Sigmoid colon (tissue), 6 donors: ENCODE measurements at regions not wholly inside any gene's neighbourhood (a gene's known extent, or its start where the extent isn't known, plus 50 kb on each side); places are given as distances from the start of the nearest gene placed in this dataset.

Source experiments
- DNase-seq: peaks from one replicate; pipeline ENCODE4 v3.0.0-alpha.2; 2019
- H3K27ac ChIP-seq, 4 donors: fragments of 200-600 bp; sonication (generic); one replicate each; pipeline ENCODE4 v1.5.1; 2016 to 2019; ENCODE audit warnings: mild to moderate bottlenecking in 1 of 4
- H3K27me3 ChIP-seq, 3 donors: fragments of 200-600 bp; sonication (generic); one replicate each; pipeline ENCODE4 v1.5.1; 2019; ENCODE audit warnings: mild to moderate bottlenecking in 1 of 3
- H3K36me3 ChIP-seq, 4 donors: fragments of 200-600 bp; sonication (generic); one replicate each; pipeline ENCODE4 v1.5.1; 2016 to 2019
- H3K4me1 ChIP-seq, 4 donors: fragments of 200-600 bp; sonication (generic); one replicate each; pipeline ENCODE4 v1.5.1; 2017 to 2019
- H3K4me3 ChIP-seq, 4 donors: fragments of 200-600 bp; sonication (generic); one replicate each; pipeline ENCODE4 v1.5.1; 2017 to 2019; ENCODE audit warnings: mild to moderate bottlenecking in 2 of 4, moderate library complexity in 1 of 4
- H3K9me3 ChIP-seq, 4 donors: fragments of 200-600 bp in 3 of 4; sonication (generic) in 3 of 4; one replicate each; pipeline versions ENCODE4 v1.5.1 to v1.6.1; 2013 to 2019
- EP300 ChIP-seq, 4 donors: sonication (generic); formaldehyde crosslinking; IDR thresholded peaks; one replicate each; pipeline ENCODE4 v1.6.1; 2017; ENCODE audit warnings: antibody characterized with exemption in 4 of 4
- POLR2A ChIP-seq, 2 donors: fragments of 450-650 bp; IDR thresholded peaks; one replicate each; pipeline ENCODE4 v1.6.1; 2016; ENCODE audit warnings: antibody characterized with exemption in 2 of 2, mild to moderate bottlenecking in 2 of 2, moderate library complexity in 2 of 2
- POLR2AphosphoS5 ChIP-seq, 4 donors: sonication (generic); formaldehyde crosslinking; IDR thresholded peaks; one replicate each; pipeline ENCODE4 v1.6.1; 2017; ENCODE audit warnings: antibody characterized with exemption in 4 of 4
- WGBS, 2 donors: extraction: QIAGEN DNeasy Blood & Tissue Kit; methylation state at CpG; one replicate each; pipeline ENCODE4 v1.1.7; 2013; 5-methylcytosine and 5-hydroxymethylcytosine counted together
- intact Hi-C: fragments of 100-400 bp; cut with DNase I; formaldehyde crosslinking; loops from one replicate; pipeline ENCODE4 v1.15.1; 2023
- TF ChIP-seq, protein P1 (sequence below), 4 experiments: fragments of 450-650 bp in 3 of 4; fragments of 200-600 bp in 1 of 4; IDR thresholded peaks; one replicate each; pipeline ENCODE4 v1.5.1; 2016 to 2019; ENCODE audit warnings: antibody characterized with exemption in 4 of 4, mild to moderate bottlenecking in 3 of 4, moderate library complexity in 2 of 4
- donor health status: healthy with polysubstance abuse.
- donor health status: healthy.

DNA sequence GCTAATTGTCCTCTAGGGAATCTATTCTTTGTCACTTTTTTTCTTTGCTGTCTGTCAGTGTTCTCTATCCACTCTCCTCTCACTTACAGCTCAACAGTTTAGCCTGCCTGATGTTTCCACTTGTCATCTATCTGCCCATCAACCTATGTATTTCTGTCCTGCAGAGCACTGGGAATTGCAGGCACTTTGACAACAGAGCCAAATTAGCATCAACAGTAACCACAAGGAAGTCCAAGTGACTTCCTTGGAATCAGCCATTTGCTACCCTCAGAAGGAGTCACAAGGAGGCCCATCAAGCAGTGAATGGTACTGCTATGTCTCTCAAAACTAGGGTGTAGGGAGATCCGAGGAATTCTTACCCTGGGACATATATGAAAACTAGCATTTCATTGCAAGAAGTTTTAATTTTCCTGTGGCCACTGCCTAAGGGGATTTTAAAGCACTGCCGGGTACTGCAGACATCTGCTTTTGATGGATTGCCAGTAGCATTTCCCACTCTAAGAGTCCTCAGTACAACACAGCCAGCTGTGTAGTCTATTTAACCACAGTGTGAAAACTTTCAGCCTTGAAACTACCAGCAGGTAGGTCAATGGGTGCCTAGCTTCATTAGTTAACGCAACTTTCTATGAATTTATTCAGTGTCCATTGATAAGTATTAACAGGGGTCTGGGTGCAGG, 898.8 kb downstream of the NTRK3 start:
- no peak for DNase-seq
- intact Hi-C loops, result no loop called here
- no peaks in the 10 kb centered on the region for H3K9me3 ChIP-seq
- no peaks in the 10 kb centered on the region for H3K36me3 ChIP-seq
- H3K27ac ChIP-seq, result no peak overlapping the region
- no peaks in the 10 kb centered on the region for H3K4me1 ChIP-seq
- no peaks in the 10 kb centered on the region for H3K27me3 ChIP-seq
- no peak overlapping the region for H3K4me3 ChIP-seq
- 47 to 60% methylated on average over 3 of the region's 3 CpGs for WGBS, 2 donors
- TF ChIP-seq EP300 (IDR thresholded peaks at IDR 0.05) (no peak), POLR2AphosphoS5 (IDR thresholded peaks at IDR 0.05) (no peak), POLR2A (IDR thresholded peaks at IDR 0.05) (no peak)
- TF ChIP-seq, protein P1, sequence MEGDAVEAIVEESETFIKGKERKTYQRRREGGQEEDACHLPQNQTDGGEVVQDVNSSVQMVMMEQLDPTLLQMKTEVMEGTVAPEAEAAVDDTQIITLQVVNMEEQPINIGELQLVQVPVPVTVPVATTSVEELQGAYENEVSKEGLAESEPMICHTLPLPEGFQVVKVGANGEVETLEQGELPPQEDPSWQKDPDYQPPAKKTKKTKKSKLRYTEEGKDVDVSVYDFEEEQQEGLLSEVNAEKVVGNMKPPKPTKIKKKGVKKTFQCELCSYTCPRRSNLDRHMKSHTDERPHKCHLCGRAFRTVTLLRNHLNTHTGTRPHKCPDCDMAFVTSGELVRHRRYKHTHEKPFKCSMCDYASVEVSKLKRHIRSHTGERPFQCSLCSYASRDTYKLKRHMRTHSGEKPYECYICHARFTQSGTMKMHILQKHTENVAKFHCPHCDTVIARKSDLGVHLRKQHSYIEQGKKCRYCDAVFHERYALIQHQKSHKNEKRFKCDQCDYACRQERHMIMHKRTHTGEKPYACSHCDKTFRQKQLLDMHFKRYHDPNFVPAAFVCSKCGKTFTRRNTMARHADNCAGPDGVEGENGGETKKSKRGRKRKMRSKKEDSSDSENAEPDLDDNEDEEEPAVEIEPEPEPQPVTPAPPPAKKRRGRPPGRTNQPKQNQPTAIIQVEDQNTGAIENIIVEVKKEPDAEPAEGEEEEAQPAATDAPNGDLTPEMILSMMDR (IDR thresholded peaks at IDR 0.05), result no peak

DNA sequence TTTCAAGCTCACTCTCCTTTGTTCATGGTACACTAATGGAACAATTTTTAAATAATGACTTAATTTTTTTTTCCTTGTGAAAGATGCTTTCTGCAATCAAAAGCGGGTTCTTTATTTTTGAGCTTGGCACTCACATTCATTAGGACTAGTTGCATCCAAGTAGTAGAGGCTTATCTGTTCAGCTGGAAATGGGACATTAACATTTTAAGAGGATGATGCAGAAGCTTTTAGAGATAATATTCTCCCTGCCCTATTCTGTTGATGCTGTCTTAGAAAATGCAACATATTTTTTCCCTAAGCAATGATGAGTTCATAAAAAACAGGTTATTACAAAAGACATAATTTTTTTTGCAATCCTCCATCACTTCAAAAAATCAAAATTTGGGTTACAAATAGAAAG, 900.6 kb downstream of the NTRK3 start:
- Histone ChIP-seq H3K27me3 (no peaks in the 10 kb centered on the region), H3K4me3 (no peak overlapping the region), H3K36me3 (no peaks in the 10 kb centered on the region), H3K4me1 (no peaks in the 10 kb centered on the region), H3K27ac (no peak overlapping the region), H3K9me3 (no peaks in the 10 kb centered on the region)
- intact Hi-C loops, result no loop called here
- 91 to 93% methylated on average over 1 of the region's 1 CpG for WGBS, 2 donors
- TF ChIP-seq, protein P1 (IDR thresholded peaks at IDR 0.05), result no peak
- TF ChIP-seq EP300 (IDR thresholded peaks at IDR 0.05), result no peak
- TF ChIP-seq POLR2AphosphoS5 (IDR thresholded peaks at IDR 0.05), result no peak
- no peak for TF ChIP-seq POLR2A (IDR thresholded peaks at IDR 0.05)
- DNase-seq, result no peak

DNA sequence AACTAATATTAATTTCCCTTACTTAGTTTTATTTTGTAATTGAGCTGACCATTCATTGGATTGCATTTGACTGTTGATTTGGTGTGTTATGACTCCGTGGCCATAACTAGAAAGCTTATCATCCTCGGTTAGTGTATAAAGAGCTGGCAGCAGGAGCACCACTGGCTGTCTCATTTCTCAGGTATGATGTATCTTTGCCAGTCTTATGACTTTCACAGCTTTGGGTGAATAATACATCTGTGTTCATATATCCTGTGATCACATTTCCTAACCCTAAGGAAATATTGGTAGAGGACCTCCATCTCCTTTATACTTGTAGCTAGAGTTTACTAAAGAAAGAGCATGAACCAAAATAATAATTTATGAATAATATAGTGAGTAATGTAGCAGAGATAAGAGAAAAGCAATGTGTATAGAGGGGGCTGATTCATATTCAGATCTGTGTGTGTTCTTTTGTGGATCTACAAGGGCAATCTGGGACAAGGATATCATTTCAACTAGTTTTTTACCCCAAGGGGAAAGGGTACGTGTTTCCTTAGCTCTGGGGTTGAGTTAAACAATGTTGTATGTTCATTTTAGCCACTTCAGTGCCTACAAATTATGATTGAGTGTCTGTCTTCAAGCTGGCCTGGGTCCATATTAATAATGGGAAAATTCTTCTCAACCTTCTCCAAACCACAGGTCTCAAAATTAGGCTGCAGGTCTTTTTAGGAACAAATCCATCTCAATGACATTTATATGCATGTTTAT, 901.7 kb downstream of the NTRK3 start:
- WGBS, 2 donors, result 59 to 72% methylated on average over 3 of the region's 3 CpGs
- no peak for DNase-seq
- TF ChIP-seq POLR2A (IDR thresholded peaks at IDR 0.05) (no peak), EP300 (IDR thresholded peaks at IDR 0.05) (no peak), POLR2AphosphoS5 (IDR thresholded peaks at IDR 0.05) (no peak)
- TF ChIP-seq, protein P1 (IDR thresholded peaks at IDR 0.05), result no peak
- Histone ChIP-seq H3K27me3 (no peaks in the 10 kb centered on the region), H3K9me3 (no peaks in the 10 kb centered on the region), H3K27ac (no peak overlapping the region), H3K4me3 (no peak overlapping the region), H3K4me1 (no peaks in the 10 kb centered on the region), H3K36me3 (no peaks in the 10 kb centered on the region)
- intact Hi-C loops, result no loop called here

DNA sequence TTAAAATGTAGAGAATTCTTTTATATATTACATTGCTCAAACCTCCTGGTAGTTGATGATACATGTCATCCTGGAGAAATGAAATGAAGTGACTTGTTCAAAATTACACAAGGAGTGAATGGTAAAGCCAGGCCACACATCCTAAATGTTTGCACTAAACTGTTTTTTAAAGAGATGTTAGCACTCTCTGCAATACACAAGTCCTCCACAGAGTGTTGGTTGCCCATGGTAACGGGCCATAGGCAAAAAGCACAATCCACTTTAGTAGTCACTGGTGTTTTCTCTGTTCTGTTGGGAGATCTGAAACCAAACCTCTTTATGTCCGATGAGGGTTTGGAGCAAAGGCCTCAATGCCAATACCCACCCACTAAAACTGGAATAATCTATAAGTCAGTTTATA, 907.4 kb downstream of the NTRK3 start:
- Histone ChIP-seq H3K4me1 (no peaks in the 10 kb centered on the region), H3K4me3 (no peak overlapping the region), H3K36me3 (no peaks in the 10 kb centered on the region), H3K9me3 (no peaks in the 10 kb centered on the region), H3K27me3 (no peaks in the 10 kb centered on the region), H3K27ac (no peak overlapping the region)
- DNase-seq, result no peak
- 66 to 73% methylated on average over 2 of the region's 2 CpGs for WGBS, 2 donors
- TF ChIP-seq EP300 (IDR thresholded peaks at IDR 0.05) (no peak), POLR2A (IDR thresholded peaks at IDR 0.05) (no peak), POLR2AphosphoS5 (IDR thresholded peaks at IDR 0.05) (no peak)
- TF ChIP-seq, protein P1 (IDR thresholded peaks at IDR 0.05), result no peak
- intact Hi-C loops, result no loop called here
